AG10803 (cell line): ENCODE measurements at regions not wholly inside any gene's neighbourhood (a gene's known extent, or its start where the extent isn't known, plus 50 kb on each side); places are given as distances from the start of the nearest gene placed in this dataset.

ENCODE experiments used
- DNase-seq: peaks from one replicate; pipeline ENCODE4 v3.0.0; 2010; ENCODE audit warnings: low read depth
- H3K4me3 ChIP-seq: 2 replicates; pipeline ENCODE4 v1.5.1; 2011; ENCODE audit warnings: mild to moderate bottlenecking, low read length, control low read depth
- CTCF ChIP-seq: conservative IDR thresholded peaks from 2 replicates; pipeline ENCODE4 v1.5.1; 2011; ENCODE audit warnings: mild to moderate bottlenecking, low read length, control low read depth, inconsistent platforms

GRCh38 chr7:156238366-156239133 is 402.0 kb upstream of the RNF32 start:
- H3K4me3 ChIP-seq: no peak overlapping the region
- TF ChIP-seq CTCF: no peak
- DNase-seq: no peak

DNA sequence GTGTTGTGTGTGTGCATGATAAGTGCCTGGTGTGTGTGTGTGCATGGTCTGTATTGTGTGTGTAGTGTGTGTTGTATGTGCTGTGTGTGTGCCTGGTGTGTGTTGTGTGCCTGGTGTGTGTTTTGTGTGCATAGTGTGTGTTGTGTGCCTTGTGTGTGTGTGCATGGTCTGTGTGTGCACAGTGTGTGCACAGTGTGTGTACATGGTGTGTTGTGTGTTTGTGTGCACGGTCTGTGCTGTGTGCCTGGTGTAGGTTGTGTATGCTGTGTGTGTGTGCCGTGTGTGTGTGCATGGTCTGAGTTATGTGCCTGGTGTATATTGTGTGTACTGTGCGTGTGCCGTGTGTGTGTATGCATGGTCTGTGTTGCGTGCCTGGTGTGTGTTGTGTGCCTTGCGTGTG is 403.0 kb upstream of the RNF32 start:
- no peak for TF ChIP-seq CTCF
- DNase-seq: no peak

DNA sequence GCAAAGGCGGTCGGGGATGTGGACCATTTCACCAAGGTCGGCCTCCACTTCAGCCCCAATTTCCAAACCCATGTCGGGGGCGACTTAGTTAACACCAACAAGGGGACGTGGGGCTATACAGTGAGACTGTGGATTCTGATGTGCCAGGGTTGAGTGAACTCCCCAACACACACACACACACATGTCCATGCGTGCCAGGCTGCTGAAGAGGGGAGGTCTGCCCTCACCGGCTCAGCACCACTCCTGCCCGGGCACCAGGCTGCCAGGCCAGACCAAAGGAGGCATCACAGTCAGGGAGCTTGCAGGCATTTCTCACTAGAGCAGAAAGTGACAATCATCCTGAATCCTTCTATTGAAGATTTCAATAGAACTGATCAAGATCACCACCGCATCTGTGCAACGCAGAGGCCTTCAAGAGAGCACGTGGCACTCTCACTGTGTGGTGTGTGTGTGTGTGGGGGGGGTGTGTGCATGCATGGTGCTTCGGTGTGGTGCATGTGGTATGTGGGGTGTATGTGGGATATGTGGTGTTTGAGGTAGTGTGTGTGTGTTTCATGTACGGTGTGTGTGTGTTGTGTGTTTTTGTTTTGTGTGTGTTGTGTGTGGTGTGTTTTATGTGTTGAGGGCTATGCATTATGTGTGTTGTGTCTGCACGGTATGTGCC is 403.5 kb upstream of the RNF32 start:
- DNase-seq: no peak
- H3K4me3 ChIP-seq: no peak overlapping the region
- no peak for TF ChIP-seq CTCF

More for the DNA sequence above, 403.0 kb upstream of the RNF32 start:
- no peak overlapping the region for H3K4me3 ChIP-seq

- no peak for DNase-seq
- no peak overlapping the region for H3K4me3 ChIP-seq
- no peak for TF ChIP-seq CTCF
Observed at GRCh38 chr7:156236181-156236889, 404.2 kb upstream of the RNF32 start.

GRCh38 chr7:156234666-156235494 is 405.7 kb upstream of the RNF32 start:
- H3K4me3 ChIP-seq: no peak overlapping the region
- TF ChIP-seq CTCF: no peak
- no peak for DNase-seq

GRCh38 chr7:156234192-156234591 is 406.4 kb upstream of the RNF32 start:
- TF ChIP-seq CTCF: no peak
- DNase-seq: no peak
- H3K4me3 ChIP-seq: no peak overlapping the region
